Hepatic stellate cell (primary cell): ENCODE measurements at regions not wholly inside any gene's neighbourhood (a gene's known extent, or its start where the extent isn't known, plus 50 kb on each side); places are given as distances from the start of the nearest gene placed in this dataset.
"Not testable (repeated sequence)": the region's sequence is repeated elsewhere in the genome, so short reads cannot be mapped to it uniquely, and the experiment has no call there.

ENCODE experiments used
- DNase-seq: peaks from one replicate; pipeline ENCODE4 v3.0.0; 2011; ENCODE audit warnings: low spot score

GRCh38 chr7:6882321-6882721 is 56.2 kb upstream of the CCZ1B start:
- not testable (repeated sequence) for DNase-seq

- DNase-seq: not testable (repeated sequence)
Observed at GRCh38 chr7:6883756-6884155, 57.7 kb upstream of the CCZ1B start.

GRCh38 chr7:6886198-6886597 is 60.1 kb upstream of the CCZ1B start:
- no peak for DNase-seq

GRCh38 chr7:6888267-6889045 is 62.4 kb upstream of the CCZ1B start:
- DNase-seq: not testable (repeated sequence)

GRCh38 chr7:6889252-6889812 is 63.3 kb upstream of the CCZ1B start:
- no peak for DNase-seq

- DNase-seq: not testable (repeated sequence)
Observed at GRCh38 chr7:6902097-6902518, 76.0 kb upstream of the CCZ1B start.

GRCh38 chr7:6903289-6903688 is 77.2 kb upstream of the CCZ1B start:
- DNase-seq: not testable (repeated sequence)

- DNase-seq: not testable (repeated sequence)
Observed at GRCh38 chr7:6903792-6904191, 77.7 kb upstream of the CCZ1B start.

- no peak for DNase-seq
Observed at GRCh38 chr7:6917258-6917657, 91.2 kb upstream of the CCZ1B start.

- not testable (repeated sequence) for DNase-seq
Observed at GRCh38 chr7:6919169-6919568, 93.1 kb upstream of the CCZ1B start.

GRCh38 chr7:6924523-6924922 is 98.4 kb upstream of the CCZ1B start:
- not testable (repeated sequence) for DNase-seq

- DNase-seq: not testable (repeated sequence)
Observed at GRCh38 chr7:6926193-6927174, 100.4 kb upstream of the CCZ1B start.

- not testable (repeated sequence) for DNase-seq
Observed at GRCh38 chr7:6927643-6928042, 101.6 kb upstream of the CCZ1B start.

- DNase-seq: not testable (repeated sequence)
Observed at GRCh38 chr7:6929588-6929987, 103.5 kb upstream of the CCZ1B start.

- not testable (repeated sequence) for DNase-seq
Observed at GRCh38 chr7:6930081-6930635, 104.1 kb upstream of the CCZ1B start.

- not testable (repeated sequence) for DNase-seq
Observed at GRCh38 chr7:6930787-6931186, 104.7 kb upstream of the CCZ1B start.

- DNase-seq: not testable (repeated sequence)
Observed at GRCh38 chr7:6931456-6931855, 105.4 kb upstream of the CCZ1B start.

GRCh38 chr7:6933954-6934632 is 108.0 kb upstream of the CCZ1B start:
- not testable (repeated sequence) for DNase-seq

GRCh38 chr7:6934981-6935380 is 108.9 kb upstream of the CCZ1B start:
- DNase-seq: no peak

GRCh38 chr7:6936626-6937025 is 110.6 kb upstream of the CCZ1B start:
- DNase-seq: not testable (repeated sequence)

- not testable (repeated sequence) for DNase-seq
Observed at GRCh38 chr7:6937746-6938145, 111.7 kb upstream of the CCZ1B start.
